ENCODE measurements at regions not wholly inside any gene's neighbourhood (a gene's known extent, or its start where the extent isn't known, plus 50 kb on each side); places are given as distances from the start of the nearest gene placed in this dataset.

GRCh38 chr6:181049-181654 is 111.1 kb upstream of the DUSP22 start:
- DNase-seq (ENCODE audit: low read depth), result no peak
- Histone ChIP-seq H3K27me3 (ENCODE audit: control insufficient read depth, insufficient read depth, low read length) (no peaks in the 10 kb centered on the region), H3K36me3 (ENCODE audit: control insufficient read depth, insufficient read depth, low read length) (no peaks in the 10 kb centered on the region), H3K4me3 (ENCODE audit: low read depth, low read length) (no peak overlapping the region)
- ChIA-PET CTCF (interaction anchor here (1.1 to 2.0 kb wide), 3 partner anchors 7 to 13 kb away, joined by 3 to 8 read pairs (median 6); no protein-coding TSS in a partner anchor), POLR2A (no interaction called here)
- no peak for TF ChIP-seq CTCF (IDR thresholded peaks at IDR 0.05; ENCODE audit: insufficient read depth, low read depth, low read length)

GRCh38 chr6:183668-184067 is 108.6 kb upstream of the DUSP22 start:
- Histone ChIP-seq H3K36me3 (ENCODE audit: control insufficient read depth, insufficient read depth, low read length) (no peaks in the 10 kb centered on the region), H3K27me3 (ENCODE audit: control insufficient read depth, insufficient read depth, low read length) (no peaks in the 10 kb centered on the region; the same call in 1 of the 2 replicates), H3K4me3 (ENCODE audit: low read depth, low read length) (no peak overlapping the region)
- CTCF ChIA-PET, result interaction anchor here (0.8 to 1.0 kb wide), 3 partner anchors 8 to 1253 kb away, joined by 3 read pairs; no protein-coding TSS in a partner anchor
- POLR2A ChIA-PET, result no interaction called here
- no peak for TF ChIP-seq CTCF (IDR thresholded peaks at IDR 0.05; ENCODE audit: insufficient read depth, low read depth, low read length)
- no peak for DNase-seq (ENCODE audit: low read depth)

GRCh38 chr6:184161-184700 is 108.1 kb upstream of the DUSP22 start:
- Histone ChIP-seq H3K27me3 (ENCODE audit: control insufficient read depth, insufficient read depth, low read length) (no peaks in the 10 kb centered on the region; the same call in 1 of the 2 replicates), H3K36me3 (ENCODE audit: control insufficient read depth, insufficient read depth, low read length) (no peaks in the 10 kb centered on the region), H3K4me3 (ENCODE audit: low read depth, low read length) (no peak overlapping the region)
- POLR2A ChIA-PET, result no interaction called here
- no peak for DNase-seq (ENCODE audit: low read depth)
- CTCF ChIA-PET, result interaction anchor here (1.0 to 1.6 kb wide), 3 partner anchors 190 to 1253 kb away, joined by 3 to 4 read pairs (median 3); no protein-coding TSS in a partner anchor
- no peak for TF ChIP-seq CTCF (IDR thresholded peaks at IDR 0.05; ENCODE audit: insufficient read depth, low read depth, low read length)

- POLR2A ChIA-PET, result no interaction called here
- no peak for DNase-seq (ENCODE audit: low read depth)
- Histone ChIP-seq H3K4me3 (ENCODE audit: low read depth, low read length) (no peak overlapping the region), H3K27me3 (ENCODE audit: control insufficient read depth, insufficient read depth, low read length) (no peaks in the 10 kb centered on the region; the same call in 1 of the 2 replicates), H3K36me3 (ENCODE audit: control insufficient read depth, insufficient read depth, low read length) (no peaks in the 10 kb centered on the region)
- no peak for TF ChIP-seq CTCF (IDR thresholded peaks at IDR 0.05; ENCODE audit: insufficient read depth, low read depth, low read length)
- CTCF ChIA-PET, result interaction anchor here (1.4 kb wide), 1 partner anchor 17 kb away, joined by 4 read pairs; no protein-coding TSS in a partner anchor
Observed at GRCh38 chr6:186340-186965, 105.8 kb upstream of the DUSP22 start.

- H3K27me3 ChIP-seq (ENCODE audit: control insufficient read depth, insufficient read depth, low read length), result no peaks in the 10 kb centered on the region; the same call in 1 of the 2 replicates
- ChIA-PET POLR2A (no interaction called here), CTCF (interaction anchor here (0.6 to 1.6 kb wide), 8 partner anchors 9 to 407 kb away, joined by 3 to 5 read pairs (median 4); no protein-coding TSS in a partner anchor)
- no peak for DNase-seq (ENCODE audit: low read depth)
- H3K36me3 ChIP-seq (ENCODE audit: control insufficient read depth, insufficient read depth, low read length), result no peaks in the 10 kb centered on the region
- no peak for TF ChIP-seq CTCF (IDR thresholded peaks at IDR 0.05; ENCODE audit: insufficient read depth, low read depth, low read length)
- H3K4me3 ChIP-seq (ENCODE audit: low read depth, low read length), result no peak overlapping the region
Observed at GRCh38 chr6:187210-187861, 105.0 kb upstream of the DUSP22 start.
